ENCODE measurements at regions not wholly inside any gene's neighbourhood (a gene's known extent, or its start where the extent isn't known, plus 50 kb on each side); places are given as distances from the start of the nearest gene placed in this dataset.

DNA sequence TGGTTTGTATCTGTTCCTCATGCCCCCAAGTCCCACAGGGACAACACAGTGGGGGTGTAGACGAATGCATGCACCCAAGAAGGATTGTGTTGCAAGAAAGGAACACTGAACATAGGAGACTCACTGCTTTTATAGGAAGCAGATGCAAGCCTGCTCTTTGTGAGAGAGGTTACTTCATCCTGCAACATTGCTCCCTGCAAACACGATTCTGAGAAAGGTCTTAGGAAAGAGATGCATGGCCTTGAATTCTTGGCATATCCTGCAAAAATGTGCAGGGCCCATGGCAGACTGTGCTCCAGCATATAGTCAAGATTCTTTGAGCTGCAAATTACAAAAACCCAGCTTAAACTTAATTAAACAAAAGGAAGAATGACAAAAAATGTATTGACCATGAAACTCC lies 312.2 kb upstream of the MGAT5 start:
- Histone ChIP-seq H3K9ac (ENCODE audit: low read length) (no peak overlapping the region), H3K9me3 (ENCODE audit: low read length) (no peaks in the 10 kb centered on the region)

DNA sequence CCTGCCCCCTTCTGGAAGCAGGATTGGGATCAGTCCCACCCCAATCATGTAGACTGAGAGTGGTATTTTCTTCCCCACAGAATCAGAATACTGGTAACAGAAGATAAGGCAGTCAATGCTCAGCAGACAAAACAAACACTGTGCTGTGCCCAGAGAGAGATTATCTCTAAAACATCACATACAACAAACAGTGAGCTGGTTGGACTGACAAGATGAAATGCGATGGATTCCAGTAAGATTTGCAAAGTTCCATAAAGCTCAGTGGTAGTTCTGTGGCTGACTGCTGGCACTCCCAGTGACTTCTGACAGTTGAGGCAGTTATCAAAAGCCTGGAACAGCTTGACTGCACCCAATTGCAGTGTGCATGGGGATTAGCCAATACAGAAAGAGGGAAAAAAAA lies 311.5 kb upstream of the MGAT5 start:
- Histone ChIP-seq H2AFZ (ENCODE audit: low read depth, low read length) (no peak overlapping the region), H3K79me2 (replicated peaks; ENCODE audit: insufficient read depth, low read length) (no peaks in the 10 kb centered on the region), H3F3A (ENCODE audit: insufficient read depth, low read length, poor library complexity, severe bottlenecking) (no peaks in the 10 kb centered on the region), H3K27ac (ENCODE audit: low read length) (no peak overlapping the region), H3K36me3 (ENCODE audit: insufficient read depth, low read length) (no peaks in the 10 kb centered on the region), H3K27me3 (ENCODE audit: insufficient read depth, low read depth, low read length) (no peaks in the 10 kb centered on the region), H3K9me2 (ENCODE audit: insufficient read depth, low read length) (no peaks in the 10 kb centered on the region), H3K9me3 (ENCODE audit: low read length) (no peaks in the 10 kb centered on the region), H3K4me2 (ENCODE audit: low read length) (no peak overlapping the region), H3K9ac (ENCODE audit: low read length) (no peak overlapping the region), H3K4me3 (ENCODE audit: low read length) (no peak overlapping the region), H4K20me1 (ENCODE audit: insufficient read depth) (no peaks in the 10 kb centered on the region)
- TF ChIP-seq RAD21 (conservative IDR thresholded peaks at IDR 0.05) = no peak
- TF ChIP-seq TAF1 (IDR thresholded peaks at IDR 0.05; ENCODE audit: low read depth) = no peak
- TF ChIP-seq POLR2AphosphoS5 (IDR thresholded peaks at IDR 0.05) = no peak
- TF ChIP-seq SMC3 (conservative IDR thresholded peaks at IDR 0.05; ENCODE audit: poor library complexity) = no peak
- TF ChIP-seq, protein P1, sequence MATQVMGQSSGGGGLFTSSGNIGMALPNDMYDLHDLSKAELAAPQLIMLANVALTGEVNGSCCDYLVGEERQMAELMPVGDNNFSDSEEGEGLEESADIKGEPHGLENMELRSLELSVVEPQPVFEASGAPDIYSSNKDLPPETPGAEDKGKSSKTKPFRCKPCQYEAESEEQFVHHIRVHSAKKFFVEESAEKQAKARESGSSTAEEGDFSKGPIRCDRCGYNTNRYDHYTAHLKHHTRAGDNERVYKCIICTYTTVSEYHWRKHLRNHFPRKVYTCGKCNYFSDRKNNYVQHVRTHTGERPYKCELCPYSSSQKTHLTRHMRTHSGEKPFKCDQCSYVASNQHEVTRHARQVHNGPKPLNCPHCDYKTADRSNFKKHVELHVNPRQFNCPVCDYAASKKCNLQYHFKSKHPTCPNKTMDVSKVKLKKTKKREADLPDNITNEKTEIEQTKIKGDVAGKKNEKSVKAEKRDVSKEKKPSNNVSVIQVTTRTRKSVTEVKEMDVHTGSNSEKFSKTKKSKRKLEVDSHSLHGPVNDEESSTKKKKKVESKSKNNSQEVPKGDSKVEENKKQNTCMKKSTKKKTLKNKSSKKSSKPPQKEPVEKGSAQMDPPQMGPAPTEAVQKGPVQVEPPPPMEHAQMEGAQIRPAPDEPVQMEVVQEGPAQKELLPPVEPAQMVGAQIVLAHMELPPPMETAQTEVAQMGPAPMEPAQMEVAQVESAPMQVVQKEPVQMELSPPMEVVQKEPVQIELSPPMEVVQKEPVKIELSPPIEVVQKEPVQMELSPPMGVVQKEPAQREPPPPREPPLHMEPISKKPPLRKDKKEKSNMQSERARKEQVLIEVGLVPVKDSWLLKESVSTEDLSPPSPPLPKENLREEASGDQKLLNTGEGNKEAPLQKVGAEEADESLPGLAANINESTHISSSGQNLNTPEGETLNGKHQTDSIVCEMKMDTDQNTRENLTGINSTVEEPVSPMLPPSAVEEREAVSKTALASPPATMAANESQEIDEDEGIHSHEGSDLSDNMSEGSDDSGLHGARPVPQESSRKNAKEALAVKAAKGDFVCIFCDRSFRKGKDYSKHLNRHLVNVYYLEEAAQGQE (IDR thresholded peaks at IDR 0.05; ENCODE audit: borderline replicate concordance) = no peak

More for the DNA sequence above, 312.2 kb upstream of the MGAT5 start:
- Histone ChIP-seq H3K27ac (ENCODE audit: low read length) (no peak overlapping the region), H3F3A (ENCODE audit: insufficient read depth, low read length, poor library complexity, severe bottlenecking) (no peaks in the 10 kb centered on the region), H4K20me1 (ENCODE audit: insufficient read depth) (no peaks in the 10 kb centered on the region), H3K36me3 (ENCODE audit: insufficient read depth, low read length) (no peaks in the 10 kb centered on the region), H3K9me2 (ENCODE audit: insufficient read depth, low read length) (no peaks in the 10 kb centered on the region), H3K4me2 (ENCODE audit: low read length) (no peak overlapping the region), H2AFZ (ENCODE audit: low read depth, low read length) (no peak overlapping the region), H3K4me3 (ENCODE audit: low read length) (no peak overlapping the region), H3K27me3 (ENCODE audit: insufficient read depth, low read depth, low read length) (no peaks in the 10 kb centered on the region), H3K79me2 (replicated peaks; ENCODE audit: insufficient read depth, low read length) (no peaks in the 10 kb centered on the region)
- TF ChIP-seq RAD21 (conservative IDR thresholded peaks at IDR 0.05) = no peak
- TF ChIP-seq, protein P1 (IDR thresholded peaks at IDR 0.05; ENCODE audit: borderline replicate concordance) = no peak
- TF ChIP-seq, protein P2, sequence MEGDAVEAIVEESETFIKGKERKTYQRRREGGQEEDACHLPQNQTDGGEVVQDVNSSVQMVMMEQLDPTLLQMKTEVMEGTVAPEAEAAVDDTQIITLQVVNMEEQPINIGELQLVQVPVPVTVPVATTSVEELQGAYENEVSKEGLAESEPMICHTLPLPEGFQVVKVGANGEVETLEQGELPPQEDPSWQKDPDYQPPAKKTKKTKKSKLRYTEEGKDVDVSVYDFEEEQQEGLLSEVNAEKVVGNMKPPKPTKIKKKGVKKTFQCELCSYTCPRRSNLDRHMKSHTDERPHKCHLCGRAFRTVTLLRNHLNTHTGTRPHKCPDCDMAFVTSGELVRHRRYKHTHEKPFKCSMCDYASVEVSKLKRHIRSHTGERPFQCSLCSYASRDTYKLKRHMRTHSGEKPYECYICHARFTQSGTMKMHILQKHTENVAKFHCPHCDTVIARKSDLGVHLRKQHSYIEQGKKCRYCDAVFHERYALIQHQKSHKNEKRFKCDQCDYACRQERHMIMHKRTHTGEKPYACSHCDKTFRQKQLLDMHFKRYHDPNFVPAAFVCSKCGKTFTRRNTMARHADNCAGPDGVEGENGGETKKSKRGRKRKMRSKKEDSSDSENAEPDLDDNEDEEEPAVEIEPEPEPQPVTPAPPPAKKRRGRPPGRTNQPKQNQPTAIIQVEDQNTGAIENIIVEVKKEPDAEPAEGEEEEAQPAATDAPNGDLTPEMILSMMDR (IDR thresholded peaks at IDR 0.05; ENCODE audit: poor library complexity, severe bottlenecking) = no peak
- TF ChIP-seq MXI1 (conservative IDR thresholded peaks at IDR 0.05; ENCODE audit: poor library complexity, severe bottlenecking) = no peak
- TF ChIP-seq SMC3 (conservative IDR thresholded peaks at IDR 0.05; ENCODE audit: poor library complexity) = no peak
